Kidney epithelial cell (primary cell): ENCODE measurements at regions not wholly inside any gene's neighbourhood (a gene's known extent, or its start where the extent isn't known, plus 50 kb on each side); places are given as distances from the start of the nearest gene placed in this dataset.

Experiments used
- DNase-seq: peaks from one replicate; pipeline ENCODE4 v3.0.0-alpha.2; 2010; ENCODE audit warnings: low read depth
- H3K27me3 ChIP-seq: 2 replicates; pipeline ENCODE4 v1.6.0; 2011; ENCODE audit warnings: low read length; ENCODE audit not compliant: control insufficient read depth, insufficient read depth
- H3K36me3 ChIP-seq: 2 replicates; pipeline ENCODE4 v1.5.1; 2011; ENCODE audit warnings: low read length; ENCODE audit not compliant: control insufficient read depth, insufficient read depth
- H3K4me3 ChIP-seq: 2 replicates; pipeline ENCODE4 v1.5.1; 2011; ENCODE audit warnings: low read depth, mild to moderate bottlenecking, control low read depth, low read length
- CTCF ChIP-seq: IDR thresholded peaks from 2 replicates; pipeline ENCODE4 v1.5.1; 2011; ENCODE audit warnings: mild to moderate bottlenecking, moderate library complexity, low read length, control low read depth, inconsistent platforms; ENCODE audit not compliant: insufficient read depth, poor library complexity, severe bottlenecking

GRCh38 chr2:47686018-47686417 is 96.9 kb upstream of the MSH6 start:
- TF ChIP-seq CTCF = no peak
- Histone ChIP-seq H3K27me3 (no peaks in the 10 kb centered on the region), H3K36me3 (no peaks in the 10 kb centered on the region), H3K4me3 (no peak overlapping the region)
- no peak for DNase-seq

DNA sequence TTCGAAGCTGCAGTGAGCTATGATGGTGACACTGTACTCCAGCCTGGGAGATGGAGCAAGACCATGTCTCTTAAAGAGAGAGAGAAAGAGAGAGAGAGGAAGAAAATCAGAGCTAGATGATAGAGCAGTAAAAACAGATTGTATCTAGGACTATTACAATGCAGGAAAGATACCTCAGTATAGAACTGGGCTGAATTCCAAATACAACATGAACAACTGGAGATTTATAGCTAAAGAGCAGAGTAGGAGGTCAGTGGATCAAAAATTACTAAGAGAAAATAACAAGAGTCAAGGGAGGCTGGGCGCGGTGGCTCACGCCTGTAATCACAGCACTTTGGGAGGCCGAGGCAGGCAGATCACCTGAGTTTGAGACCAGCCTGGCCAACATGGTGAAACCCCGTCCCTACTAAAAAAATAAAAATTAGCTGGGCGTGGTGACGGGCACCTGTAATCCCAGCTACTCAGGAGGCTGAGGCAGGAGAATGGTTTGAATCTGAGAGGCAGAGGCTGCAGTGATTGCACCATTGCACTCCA is 100.7 kb upstream of the MSH6 start:
- Histone ChIP-seq H3K4me3 (no peak overlapping the region), H3K27me3 (no peaks in the 10 kb centered on the region), H3K36me3 (no peaks in the 10 kb centered on the region)
- TF ChIP-seq CTCF = no peak
- DNase-seq = no peak

DNA sequence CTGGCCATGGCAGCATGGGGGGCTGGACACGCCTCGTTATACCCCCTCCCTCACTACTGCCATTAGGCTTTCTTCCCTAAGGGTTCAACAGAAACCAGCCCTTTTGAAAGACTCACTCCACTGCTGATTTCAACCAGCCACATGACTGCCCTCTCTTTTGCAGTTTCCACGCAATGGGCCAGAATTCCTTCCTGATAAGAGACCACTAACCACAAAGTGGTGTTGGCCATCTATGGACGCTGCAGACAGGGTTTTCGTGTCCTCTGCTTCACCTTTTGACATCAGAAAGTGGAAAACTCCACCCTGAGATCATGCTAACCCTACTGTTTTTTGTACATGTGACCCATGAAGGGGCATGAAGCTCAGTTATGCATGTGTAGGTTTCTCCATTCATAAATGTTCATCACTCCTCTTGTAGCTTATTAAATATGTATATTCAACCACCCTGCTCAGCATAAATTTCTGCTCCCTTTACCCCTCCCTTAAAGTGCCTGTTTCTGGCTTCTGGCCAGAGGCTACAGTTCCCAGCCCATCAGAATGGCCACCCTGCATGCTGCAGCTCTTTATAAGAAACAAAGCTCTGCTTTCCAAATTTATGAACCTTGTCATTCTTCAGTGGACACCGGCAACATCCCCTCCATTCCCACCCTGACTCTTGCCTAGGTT is 105.6 kb upstream of the KCNK12 start:
- DNase-seq = no peak
- no peak for TF ChIP-seq CTCF
- Histone ChIP-seq H3K27me3 (no peaks in the 10 kb centered on the region), H3K36me3 (no peaks in the 10 kb centered on the region), H3K4me3 (no peak overlapping the region)

GRCh38 chr2:47675196-47675825 is 104.5 kb upstream of the KCNK12 start:
- DNase-seq = no peak
- TF ChIP-seq CTCF = no peak
- H3K4me3 ChIP-seq = no peak overlapping the region
- no peaks in the 10 kb centered on the region for H3K27me3 ChIP-seq
- no peaks in the 10 kb centered on the region for H3K36me3 ChIP-seq

DNA sequence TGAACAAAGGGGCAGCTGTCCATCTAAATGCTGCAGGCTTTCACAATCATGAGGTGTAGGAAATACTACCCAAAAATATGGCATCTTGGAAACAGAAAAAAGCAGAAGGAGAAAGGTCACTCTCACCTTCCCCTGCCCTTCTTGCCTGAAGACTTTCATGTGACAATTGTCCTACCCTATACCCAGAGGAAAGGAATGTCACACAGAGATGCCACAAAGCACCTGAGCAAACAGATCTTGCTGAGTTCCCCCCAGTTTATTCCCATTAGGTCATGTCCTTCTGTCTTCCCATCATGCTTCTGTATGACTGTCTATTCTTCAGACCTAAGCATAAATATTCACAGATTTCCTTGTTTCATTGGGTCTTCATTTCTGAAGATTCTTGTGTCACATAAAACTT is 95.5 kb upstream of the KCNK12 start:
- Histone ChIP-seq H3K36me3 (no peaks in the 10 kb centered on the region), H3K4me3 (no peak overlapping the region), H3K27me3 (no peaks in the 10 kb centered on the region)
- DNase-seq = no peak
- TF ChIP-seq CTCF = no peak

DNA sequence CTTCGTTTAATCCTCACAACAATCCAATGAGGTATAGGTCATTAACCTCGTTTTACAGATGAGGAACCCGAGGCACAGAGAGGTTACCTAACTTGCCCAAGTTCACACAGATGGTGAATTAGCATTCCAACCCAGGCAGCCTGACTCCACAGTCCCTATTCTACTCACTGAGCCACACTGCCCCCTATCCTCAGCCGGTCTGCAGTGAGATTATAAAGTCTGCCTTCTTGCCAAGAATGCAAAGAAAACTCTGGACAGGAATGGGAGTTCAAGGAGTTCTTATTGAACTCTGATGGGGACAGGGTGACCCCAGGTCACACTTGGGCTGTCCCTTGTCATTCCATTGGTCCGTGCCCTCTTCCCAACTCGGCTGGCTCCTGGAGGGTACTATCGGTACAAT is 94.0 kb upstream of the KCNK12 start:
- Histone ChIP-seq H3K4me3 (no peak overlapping the region), H3K27me3 (no peaks in the 10 kb centered on the region), H3K36me3 (no peaks in the 10 kb centered on the region)
- DNase-seq = no peak
- TF ChIP-seq CTCF = no peak
